ENCODE measurements at regions not wholly inside any gene's neighbourhood (a gene's known extent, or its start where the extent isn't known, plus 50 kb on each side); places are given as distances from the start of the nearest gene placed in this dataset.

- Histone ChIP-seq H3K4me3 (ENCODE audit: low read length) (no peak overlapping the region), H4K20me1 (ENCODE audit: control insufficient read depth, insufficient read depth, low read depth, low read length) (no peaks in the 10 kb centered on the region), H3K27me3 (ENCODE audit: control insufficient read depth, low read length) (no peaks in the 10 kb centered on the region), H3K9me2 (replicated peaks; ENCODE audit: control insufficient read depth, low read length) (no peaks in the 10 kb centered on the region; the same call in 1 of the 2 replicates), H3K27ac (ENCODE audit: low read depth, low read length) (no peak overlapping the region), H3K9me3 (ENCODE audit: control insufficient read depth, insufficient read depth, low read length) (no peaks in the 10 kb centered on the region), H3K4me2 (ENCODE audit: low read length) (no peak overlapping the region), H3K79me2 (ENCODE audit: control insufficient read depth, low read length) (no peaks in the 10 kb centered on the region), H3K36me3 (ENCODE audit: control insufficient read depth, low read length) (no peaks in the 10 kb centered on the region), H3F3A (ENCODE audit: control insufficient read depth, insufficient read depth) (no peaks in the 10 kb centered on the region), H3K4me1 (ENCODE audit: control insufficient read depth, low read length) (no peaks in the 10 kb centered on the region)
- no peak for TF ChIP-seq EZH2phosphoT487 (IDR thresholded peaks at IDR 0.05; ENCODE audit: borderline replicate concordance, low read length)
- TF ChIP-seq, protein P1, sequence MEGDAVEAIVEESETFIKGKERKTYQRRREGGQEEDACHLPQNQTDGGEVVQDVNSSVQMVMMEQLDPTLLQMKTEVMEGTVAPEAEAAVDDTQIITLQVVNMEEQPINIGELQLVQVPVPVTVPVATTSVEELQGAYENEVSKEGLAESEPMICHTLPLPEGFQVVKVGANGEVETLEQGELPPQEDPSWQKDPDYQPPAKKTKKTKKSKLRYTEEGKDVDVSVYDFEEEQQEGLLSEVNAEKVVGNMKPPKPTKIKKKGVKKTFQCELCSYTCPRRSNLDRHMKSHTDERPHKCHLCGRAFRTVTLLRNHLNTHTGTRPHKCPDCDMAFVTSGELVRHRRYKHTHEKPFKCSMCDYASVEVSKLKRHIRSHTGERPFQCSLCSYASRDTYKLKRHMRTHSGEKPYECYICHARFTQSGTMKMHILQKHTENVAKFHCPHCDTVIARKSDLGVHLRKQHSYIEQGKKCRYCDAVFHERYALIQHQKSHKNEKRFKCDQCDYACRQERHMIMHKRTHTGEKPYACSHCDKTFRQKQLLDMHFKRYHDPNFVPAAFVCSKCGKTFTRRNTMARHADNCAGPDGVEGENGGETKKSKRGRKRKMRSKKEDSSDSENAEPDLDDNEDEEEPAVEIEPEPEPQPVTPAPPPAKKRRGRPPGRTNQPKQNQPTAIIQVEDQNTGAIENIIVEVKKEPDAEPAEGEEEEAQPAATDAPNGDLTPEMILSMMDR (IDR thresholded peaks at IDR 0.05; ENCODE audit: low read depth, low read length, poor library complexity, severe bottlenecking), result no peak
Measured at GRCh38 chr12:97756066-97756666, 293.6 kb downstream of the RMST start.

GRCh38 chr12:97756741-97757140 lies 294.1 kb downstream of the RMST start:
- no peak overlapping the region for H3K4me2 ChIP-seq (ENCODE audit: low read length)
- no peak overlapping the region for H3K27ac ChIP-seq (ENCODE audit: low read depth, low read length)
- TF ChIP-seq, protein P1 (IDR thresholded peaks at IDR 0.05; ENCODE audit: low read depth, low read length, poor library complexity, severe bottlenecking), result no peak
- no peak for TF ChIP-seq EZH2phosphoT487 (IDR thresholded peaks at IDR 0.05; ENCODE audit: borderline replicate concordance, low read length)
- H3K79me2 ChIP-seq (ENCODE audit: control insufficient read depth, low read length), result no peaks in the 10 kb centered on the region
- H3K4me3 ChIP-seq (ENCODE audit: low read length), result no peak overlapping the region
- H4K20me1 ChIP-seq (ENCODE audit: control insufficient read depth, insufficient read depth, low read depth, low read length), result no peaks in the 10 kb centered on the region
- no peaks in the 10 kb centered on the region; the same call in 1 of the 2 replicates for H3K9me2 ChIP-seq (replicated peaks; ENCODE audit: control insufficient read depth, low read length)
- no peaks in the 10 kb centered on the region for H3K4me1 ChIP-seq (ENCODE audit: control insufficient read depth, low read length)
- no peaks in the 10 kb centered on the region for H3K9me3 ChIP-seq (ENCODE audit: control insufficient read depth, insufficient read depth, low read length)
- no peaks in the 10 kb centered on the region for H3K27me3 ChIP-seq (ENCODE audit: control insufficient read depth, low read length)
- H3F3A ChIP-seq (ENCODE audit: control insufficient read depth, insufficient read depth), result no peaks in the 10 kb centered on the region
- no peaks in the 10 kb centered on the region for H3K36me3 ChIP-seq (ENCODE audit: control insufficient read depth, low read length)

GRCh38 chr12:97757481-97758193 lies 295.0 kb downstream of the RMST start:
- Histone ChIP-seq H3K36me3 (ENCODE audit: control insufficient read depth, low read length) (no peaks in the 10 kb centered on the region), H3K27me3 (ENCODE audit: control insufficient read depth, low read length) (no peaks in the 10 kb centered on the region), H4K20me1 (ENCODE audit: control insufficient read depth, insufficient read depth, low read depth, low read length) (no peaks in the 10 kb centered on the region), H3K9me3 (ENCODE audit: control insufficient read depth, insufficient read depth, low read length) (no peaks in the 10 kb centered on the region), H3K4me1 (ENCODE audit: control insufficient read depth, low read length) (no peaks in the 10 kb centered on the region), H3F3A (ENCODE audit: control insufficient read depth, insufficient read depth) (no peaks in the 10 kb centered on the region), H3K4me2 (ENCODE audit: low read length) (no peak overlapping the region), H3K27ac (ENCODE audit: low read depth, low read length) (no peak overlapping the region), H3K4me3 (ENCODE audit: low read length) (no peak overlapping the region), H3K9me2 (replicated peaks; ENCODE audit: control insufficient read depth, low read length) (no peaks in the 10 kb centered on the region; the same call in 1 of the 2 replicates), H3K79me2 (ENCODE audit: control insufficient read depth, low read length) (no peaks in the 10 kb centered on the region)
- TF ChIP-seq EZH2phosphoT487 (IDR thresholded peaks at IDR 0.05; ENCODE audit: borderline replicate concordance, low read length), result no peak
- TF ChIP-seq, protein P1 (IDR thresholded peaks at IDR 0.05; ENCODE audit: low read depth, low read length, poor library complexity, severe bottlenecking), result no peak

Measured in DOHH2 (cell line).